GM19239 (cell line): ENCODE measurements at regions not wholly inside any gene's neighbourhood (a gene's known extent, or its start where the extent isn't known, plus 50 kb on each side); places are given as distances from the start of the nearest gene placed in this dataset.

ENCODE experiments used
- DNase-seq: peaks from one replicate; pipeline ENCODE4 v3.0.0; 2011; ENCODE audit warnings: low spot score; ENCODE audit not compliant: insufficient read length
- FAIRE-seq: peaks from 2 replicates; lab custom pipeline; 2011; peaks lifted over from hg19 to GRCh38; lab: Jason Lieb, UNC

GRCh38 chr2:81542119-81542518, 1237.6 kb upstream of the LRRTM1 start:
- DNase-seq, result no peak
- FAIRE-seq, result no peak

DNA sequence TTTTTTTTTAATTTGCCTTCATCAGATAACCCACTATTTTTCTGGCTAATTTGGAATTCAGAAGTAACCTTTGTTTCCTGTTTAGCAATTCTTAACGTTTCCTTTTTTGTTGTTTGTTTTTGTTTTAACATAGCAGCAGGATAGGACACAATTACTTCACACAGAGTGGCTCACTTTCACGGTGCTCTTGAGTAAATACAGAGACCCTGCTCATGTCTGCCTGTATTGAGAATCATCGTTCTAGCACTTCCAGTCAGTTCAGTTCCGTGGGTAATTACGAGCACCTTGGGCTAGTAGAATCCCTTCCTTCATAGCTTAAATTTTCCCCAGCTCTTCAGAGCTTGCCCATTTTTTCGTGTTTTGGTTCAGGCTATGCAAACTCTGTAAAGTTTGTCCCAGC, 1225.4 kb upstream of the LRRTM1 start:
- DNase-seq, result no peak
- FAIRE-seq, result no peak

GRCh38 chr2:81528852-81529480, 1224.4 kb upstream of the LRRTM1 start:
- FAIRE-seq (no peak), DNase-seq (no peak)

GRCh38 chr2:81523344-81523743, 1218.8 kb upstream of the LRRTM1 start:
- no peak for FAIRE-seq
- DNase-seq, result no peak

- no peak for FAIRE-seq
- no peak for DNase-seq
Measured at GRCh38 chr2:81513328-81513727, 1208.8 kb upstream of the LRRTM1 start.

- no peak for FAIRE-seq
- DNase-seq, result no peak
Measured at GRCh38 chr2:81505586-81505985, 1201.0 kb upstream of the LRRTM1 start.

DNA sequence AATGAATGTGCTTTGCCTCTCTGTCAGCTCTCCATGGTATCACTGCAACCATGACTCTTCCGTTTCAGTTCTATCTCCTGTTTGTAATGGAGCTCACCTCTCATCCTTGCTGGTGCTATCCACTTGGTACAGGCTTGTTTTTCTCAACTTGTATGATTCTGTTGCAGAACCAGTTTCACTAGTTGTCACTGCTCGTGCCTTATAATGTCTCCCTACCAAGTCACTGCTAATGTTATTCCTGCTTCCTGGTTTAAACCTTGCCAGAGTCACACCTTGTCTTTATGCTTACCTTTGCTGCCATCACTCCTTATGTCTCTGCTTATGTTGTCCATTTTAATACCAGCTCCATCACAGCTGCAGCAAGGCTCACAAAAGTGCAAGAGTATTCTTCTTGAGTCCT, 1191.0 kb upstream of the LRRTM1 start:
- DNase-seq (no peak), FAIRE-seq (no peak)

DNA sequence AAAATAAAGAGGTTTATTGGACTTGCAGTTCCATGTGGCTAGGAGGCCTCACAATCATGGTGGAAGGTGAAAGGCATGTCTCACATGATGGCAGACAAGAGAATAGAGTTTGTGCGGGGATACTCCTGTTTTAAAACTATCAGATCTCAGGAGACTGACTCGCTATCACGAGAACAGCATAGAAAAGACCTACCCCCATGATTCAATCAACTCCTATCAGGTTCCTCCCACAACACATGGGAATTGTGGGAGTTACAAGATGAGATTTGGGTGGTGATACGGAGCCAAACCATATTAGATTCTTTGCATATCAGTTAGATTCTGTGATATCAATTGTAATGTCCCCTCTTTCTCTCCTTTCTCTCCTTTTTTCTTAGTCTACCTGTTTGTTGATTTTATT, 1178.7 kb upstream of the LRRTM1 start:
- DNase-seq, result no peak
- FAIRE-seq, result no peak

GRCh38 chr2:81481994-81482368, 1177.4 kb upstream of the LRRTM1 start:
- DNase-seq, result no peak
- FAIRE-seq, result no peak

DNA sequence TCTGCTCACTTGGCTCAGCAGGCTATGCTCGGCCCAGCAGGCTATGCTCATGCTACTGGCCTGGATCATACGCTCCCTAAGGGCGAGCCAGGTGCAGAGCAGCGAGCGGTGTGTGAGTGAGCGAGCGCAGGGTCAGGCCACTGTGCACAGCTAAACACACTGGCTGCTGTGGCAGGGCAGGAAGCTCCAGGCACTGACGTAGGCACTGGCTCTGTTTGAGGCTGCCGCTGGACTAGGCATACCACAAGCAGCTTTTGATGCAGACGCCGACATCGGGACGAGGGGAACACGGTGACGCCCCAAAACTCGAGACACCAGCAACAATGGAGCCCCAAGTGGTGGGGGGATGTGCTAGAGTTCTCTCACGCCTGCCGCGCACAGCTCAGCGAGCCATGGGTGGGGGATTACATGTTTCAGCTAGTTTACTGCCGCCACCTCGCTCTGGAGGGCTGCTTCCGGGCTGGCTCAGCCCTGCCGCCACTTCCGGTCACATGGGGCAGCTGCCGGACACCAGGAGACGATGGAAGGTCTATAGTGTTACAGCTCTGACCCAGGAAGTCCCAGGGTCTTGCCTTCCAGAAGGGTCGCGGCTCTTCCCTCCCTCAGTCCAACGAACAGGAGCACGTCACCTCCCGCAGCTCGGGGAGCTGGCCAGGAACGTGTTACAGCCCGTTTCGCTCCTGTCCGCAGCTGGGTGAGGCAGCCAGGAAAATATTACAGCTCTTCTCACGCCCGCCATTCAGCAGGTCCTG, 1176.9 kb upstream of the LRRTM1 start:
- DNase-seq (no peak), FAIRE-seq (no peak)

DNA sequence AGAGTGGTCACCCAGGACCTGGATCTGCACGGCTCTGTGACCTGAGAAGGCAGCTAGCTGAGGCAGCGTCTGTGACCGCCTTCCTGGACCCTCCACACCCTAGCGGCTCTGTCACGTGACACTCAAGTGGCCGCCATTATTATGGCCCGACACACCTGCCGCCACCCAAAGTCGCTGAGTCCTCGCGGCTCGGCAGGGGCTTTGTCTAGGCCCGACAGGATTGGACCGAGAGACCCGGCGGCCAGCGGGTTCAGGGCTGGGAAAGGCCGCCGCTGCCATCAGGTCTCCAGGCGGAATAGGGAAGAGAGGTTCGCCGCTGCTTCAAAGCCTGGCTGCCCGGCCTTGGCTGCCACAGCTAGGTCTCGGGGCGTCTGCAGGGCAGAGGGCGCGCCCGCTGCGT, 1162.5 kb upstream of the LRRTM1 start:
- DNase-seq (no peak), FAIRE-seq (no peak)

- FAIRE-seq (no peak), DNase-seq (no peak)
Measured at GRCh38 chr2:81462420-81462819, 1157.9 kb upstream of the LRRTM1 start.

GRCh38 chr2:81445176-81445575, 1140.6 kb upstream of the LRRTM1 start:
- no peak for FAIRE-seq
- no peak for DNase-seq

- FAIRE-seq (no peak), DNase-seq (no peak)
Measured at GRCh38 chr2:81437456-81438000, 1133.0 kb upstream of the LRRTM1 start.

DNA sequence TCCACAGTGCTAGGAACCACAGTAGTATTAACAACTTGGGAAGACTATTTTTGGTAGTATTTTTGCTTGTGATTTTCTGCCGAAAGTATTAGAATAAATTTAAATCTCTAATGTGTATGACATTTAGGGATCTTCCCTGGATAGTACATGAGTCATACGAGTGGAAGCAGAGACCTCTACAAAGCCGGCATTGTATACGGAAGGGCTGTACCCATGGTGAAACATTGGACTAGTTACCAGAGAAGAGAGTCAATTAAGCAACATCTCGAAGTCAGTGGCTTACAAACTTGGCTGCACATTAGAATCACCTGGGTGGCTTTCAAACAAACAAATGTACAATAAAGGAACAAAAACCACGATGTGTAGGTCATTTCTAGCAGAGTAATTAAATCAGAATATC, 1131.7 kb upstream of the LRRTM1 start:
- DNase-seq (no peak), FAIRE-seq (no peak)

DNA sequence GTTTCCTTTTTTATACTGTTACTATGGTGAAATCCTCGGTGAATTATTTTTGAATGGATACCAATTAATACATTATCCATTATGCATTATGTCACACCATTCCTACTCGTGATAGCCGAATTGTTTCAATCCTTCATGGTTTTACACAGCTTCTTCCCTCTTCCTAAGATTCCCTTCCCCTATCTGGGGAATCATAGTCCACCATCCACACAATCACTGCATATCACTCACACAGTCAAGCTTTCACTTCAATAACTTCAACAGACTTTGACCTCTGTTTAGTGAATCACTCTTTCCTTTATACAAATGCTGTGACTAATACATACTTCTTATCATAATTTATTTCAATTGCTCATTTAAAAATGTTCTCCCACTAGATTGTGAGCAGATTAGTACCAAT, 1108.1 kb upstream of the LRRTM1 start:
- FAIRE-seq, result no peak
- DNase-seq, result no peak

GRCh38 chr2:81403508-81403907, 1099.0 kb upstream of the LRRTM1 start:
- no peak for DNase-seq
- no peak for FAIRE-seq

DNA sequence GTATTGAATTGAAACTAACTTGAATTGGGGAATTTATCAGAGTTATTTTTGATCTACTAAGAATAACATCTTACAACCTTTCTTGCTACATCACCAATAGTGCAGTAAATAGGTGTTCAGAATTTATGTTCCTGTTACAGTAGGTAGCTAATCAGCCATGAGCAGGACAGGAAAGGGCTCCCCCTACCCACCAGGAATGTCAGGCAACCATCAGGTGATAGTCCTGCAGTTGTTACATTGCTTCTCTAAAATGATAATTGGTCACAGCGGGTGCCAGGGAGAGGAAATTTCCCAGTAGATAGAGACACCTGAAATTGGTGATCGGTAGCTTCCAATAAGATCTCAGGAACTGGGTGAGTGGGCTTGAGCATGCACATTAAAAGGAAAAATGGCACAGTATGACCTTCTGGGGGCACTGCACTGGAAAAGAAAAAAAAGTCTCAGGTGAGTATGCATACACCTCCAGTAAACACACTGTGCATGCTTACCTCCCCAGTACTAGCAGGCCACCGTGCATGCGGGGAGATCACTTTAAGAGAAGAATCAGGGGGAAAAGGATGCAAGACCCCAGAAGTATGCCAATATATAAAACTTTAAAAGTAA, 1092.0 kb upstream of the LRRTM1 start:
- DNase-seq, result no peak
- no peak for FAIRE-seq

DNA sequence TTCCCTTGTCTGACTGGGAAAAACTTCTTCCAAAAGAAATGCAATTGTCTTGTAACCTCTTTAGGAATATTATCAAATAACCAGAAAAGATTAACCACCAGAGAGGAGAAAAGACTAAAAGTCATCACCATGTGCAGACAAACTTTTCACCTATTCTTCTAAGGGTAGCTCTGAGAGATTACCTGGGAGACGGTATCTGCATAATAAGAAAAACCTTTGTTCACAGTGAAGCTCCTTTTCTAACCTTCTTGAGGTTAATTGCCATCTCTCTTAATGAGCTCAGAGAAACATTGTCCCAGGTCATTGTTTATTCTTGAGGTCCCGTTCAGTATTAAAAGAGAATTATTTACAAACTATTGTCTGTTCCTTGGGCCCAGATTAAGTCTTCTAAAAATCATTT, 1091.2 kb upstream of the LRRTM1 start:
- DNase-seq (no peak), FAIRE-seq (no peak)

DNA sequence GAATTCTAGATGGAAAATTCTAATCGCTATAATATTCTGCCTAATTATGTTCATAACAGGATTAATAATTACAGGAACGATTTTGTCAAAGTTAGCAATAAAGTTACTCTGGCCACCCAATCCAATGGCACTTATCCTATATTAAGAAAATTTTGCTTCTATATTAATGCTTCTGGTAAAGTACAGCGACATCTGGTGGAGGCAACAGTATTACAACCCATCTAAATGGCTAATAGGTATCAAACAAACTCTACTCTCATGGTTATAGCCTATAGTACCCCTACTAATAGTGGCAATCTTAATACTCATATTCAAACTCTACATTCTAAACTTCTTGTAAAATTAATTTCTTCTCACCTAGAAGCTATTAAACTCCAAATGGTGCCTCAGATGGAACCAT, 1084.7 kb upstream of the LRRTM1 start:
- DNase-seq, result no peak
- FAIRE-seq, result no peak

GRCh38 chr2:81363800-81364199, 1059.2 kb upstream of the LRRTM1 start:
- DNase-seq, result no peak
- no peak for FAIRE-seq
